Germinal center (tissue), 1 donor: ENCODE measurements at regions not wholly inside any gene's neighbourhood (a gene's known extent, or its start where the extent isn't known, plus 50 kb on each side); places are given as distances from the start of the nearest gene placed in this dataset.

Experiments
- DNase-seq: peaks from one replicate; pipeline ENCODE4 v3.0.0; 2012; ENCODE audit warnings: mixed read lengths, low spot score

GRCh38 chr3:5071061-5071460, 51.0 kb upstream of the ARL8B start:
- DNase-seq, result no peak

DNA sequence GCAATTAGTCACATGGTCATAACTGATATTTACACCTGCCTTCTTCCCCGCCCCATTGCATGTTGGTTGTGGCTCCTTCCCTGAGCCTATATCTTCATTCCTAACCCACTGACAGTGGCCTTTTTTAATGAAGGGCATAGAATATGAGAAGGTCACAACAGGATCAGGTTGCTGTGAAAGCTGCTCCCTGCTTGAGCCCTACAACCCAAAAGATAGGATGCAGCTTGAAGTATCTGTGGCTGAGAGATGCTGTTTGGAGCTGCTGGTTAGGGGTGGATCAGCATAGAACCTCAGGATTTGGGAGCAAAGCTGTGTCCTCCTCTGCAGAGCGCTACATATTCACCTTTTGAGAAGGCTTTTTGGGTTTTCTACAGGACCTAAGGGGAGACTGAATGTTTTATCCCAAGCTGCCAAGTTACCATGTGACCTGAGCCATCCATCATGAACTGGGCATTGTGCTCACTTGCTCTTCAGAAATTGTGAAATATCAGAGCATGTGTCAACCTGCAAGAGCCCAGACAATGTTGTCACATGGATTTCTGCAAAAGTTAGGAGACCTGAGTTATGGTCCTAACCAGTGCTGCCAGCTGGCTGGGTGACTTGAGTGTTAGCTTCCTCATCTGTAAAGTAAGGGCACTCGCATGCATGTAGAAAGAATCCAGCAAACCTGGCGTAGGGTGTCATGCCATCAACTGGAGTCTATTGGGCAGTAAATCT, 49.8 kb upstream of the ARL8B start:
- no peak for DNase-seq
